ENCODE measurements at regions not wholly inside any gene's neighbourhood (a gene's known extent, or its start where the extent isn't known, plus 50 kb on each side); places are given as distances from the start of the nearest gene placed in this dataset.

DNA sequence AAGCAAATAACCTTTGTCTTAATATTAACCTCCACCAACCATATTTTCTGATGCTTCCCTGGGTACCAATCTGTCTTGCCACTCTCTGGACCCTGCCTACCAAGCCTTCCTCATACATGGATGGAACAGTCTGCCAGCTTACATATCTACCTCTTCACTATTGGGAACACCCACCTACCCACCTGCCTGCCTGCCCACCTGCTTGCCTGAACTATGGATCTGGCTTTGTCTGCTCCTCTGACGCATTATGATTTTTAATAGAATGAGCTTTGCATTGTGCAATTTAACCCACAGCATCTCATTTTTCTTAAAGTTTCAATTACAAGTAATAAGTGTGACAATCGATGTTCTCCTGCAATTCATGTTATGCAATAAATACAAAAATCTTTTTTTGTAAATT lies 137.9 kb upstream of the LSM8 start:
- DNase-seq = no peak
- ChIA-PET CTCF (no interaction called here), POLR2A (ENCODE audit: unreplicated experiment) (no interaction called here)
- Histone ChIP-seq H4K20me1 (ENCODE audit: low read length) (no peaks in the 10 kb centered on the region), H3K79me2 (ENCODE audit: low read length) (no peaks in the 10 kb centered on the region), H3K4me1 (ENCODE audit: insufficient read depth, low read length) (no peaks in the 10 kb centered on the region), H3K36me3 (ENCODE audit: low read depth, low read length) (no peaks in the 10 kb centered on the region), H3K9me2 (replicated peaks; ENCODE audit: low read length) (no peaks in the 10 kb centered on the region), H3F3A (ENCODE audit: low read length, unreplicated experiment) (no peaks in the 10 kb centered on the region), H2AFZ (ENCODE audit: low read length) (no peak overlapping the region), H3K9ac (ENCODE audit: low read length) (no peak overlapping the region), H3K27me3 (ENCODE audit: low read length) (no peaks in the 10 kb centered on the region), H3K4me3 (ENCODE audit: low read length) (no peak overlapping the region), H3K9me3 (ENCODE audit: low read length) (no peaks in the 10 kb centered on the region), H3K4me2 (ENCODE audit: low read length) (no peak overlapping the region), H3K27ac (ENCODE audit: low read length) (no peak overlapping the region)
- intact Hi-C loops (cut with micrococcal nuclease) = no loop called here
- no TSS peak for BruUV-seq (replicated peaks)
- TF ChIP-seq EZH2 (IDR thresholded peaks at IDR 0.05; ENCODE audit: low read length, unreplicated experiment) (no peak), EZH2phosphoT487 (IDR thresholded peaks at IDR 0.05; ENCODE audit: borderline replicate concordance, low read length) (no peak), CTCF (conservative IDR thresholded peaks at IDR 0.05; ENCODE audit: low read depth, low read length) (no peak)
- ATAC-seq = no peak

DNA sequence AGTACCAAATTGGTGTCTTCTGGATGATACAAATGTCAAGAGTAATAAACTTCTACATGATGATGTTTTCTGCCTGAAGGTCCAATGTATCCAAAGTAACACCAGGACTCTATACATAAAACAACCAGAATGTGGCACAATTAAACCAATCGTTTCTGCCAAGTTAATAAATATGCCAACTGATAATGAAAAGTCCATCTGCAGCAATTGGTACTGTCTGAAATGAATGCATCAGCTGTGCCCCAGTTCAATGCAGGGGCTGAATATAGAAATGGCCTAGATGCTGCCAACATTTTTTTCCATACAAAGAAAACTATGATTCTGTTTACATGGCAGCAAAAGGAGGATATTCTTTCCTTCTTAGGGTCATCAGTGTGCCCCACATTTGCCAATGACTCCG lies 137.2 kb upstream of the LSM8 start:
- BruUV-seq (replicated peaks) = no TSS peak
- H3K4me2 ChIP-seq (ENCODE audit: low read length) = no peak overlapping the region
- no peak for TF ChIP-seq CTCF (conservative IDR thresholded peaks at IDR 0.05; ENCODE audit: low read depth, low read length)
- no peak for TF ChIP-seq EZH2phosphoT487 (IDR thresholded peaks at IDR 0.05; ENCODE audit: borderline replicate concordance, low read length)
- TF ChIP-seq EZH2 (IDR thresholded peaks at IDR 0.05; ENCODE audit: low read length, unreplicated experiment) = no peak
- no peaks in the 10 kb centered on the region for H3F3A ChIP-seq (ENCODE audit: low read length, unreplicated experiment)
- H3K27me3 ChIP-seq (ENCODE audit: low read length) = no peaks in the 10 kb centered on the region
- no peaks in the 10 kb centered on the region for H3K36me3 ChIP-seq (ENCODE audit: low read depth, low read length)
- H3K9me3 ChIP-seq (ENCODE audit: low read length) = no peaks in the 10 kb centered on the region
- ATAC-seq (no peak), DNase-seq (no peak)
- H3K79me2 ChIP-seq (ENCODE audit: low read length) = no peaks in the 10 kb centered on the region
- H4K20me1 ChIP-seq (ENCODE audit: low read length) = no peaks in the 10 kb centered on the region
- intact Hi-C loops (cut with micrococcal nuclease) = no loop called here
- no peak overlapping the region for H3K27ac ChIP-seq (ENCODE audit: low read length)
- H3K4me1 ChIP-seq (ENCODE audit: insufficient read depth, low read length) = no peaks in the 10 kb centered on the region
- no peak overlapping the region for H2AFZ ChIP-seq (ENCODE audit: low read length)
- H3K9me2 ChIP-seq (replicated peaks; ENCODE audit: low read length) = no peaks in the 10 kb centered on the region
- no peak overlapping the region for H3K4me3 ChIP-seq (ENCODE audit: low read length)
- POLR2A ChIA-PET (ENCODE audit: unreplicated experiment) = no interaction called here
- no peak overlapping the region for H3K9ac ChIP-seq (ENCODE audit: low read length)
- CTCF ChIA-PET = no interaction called here

DNA sequence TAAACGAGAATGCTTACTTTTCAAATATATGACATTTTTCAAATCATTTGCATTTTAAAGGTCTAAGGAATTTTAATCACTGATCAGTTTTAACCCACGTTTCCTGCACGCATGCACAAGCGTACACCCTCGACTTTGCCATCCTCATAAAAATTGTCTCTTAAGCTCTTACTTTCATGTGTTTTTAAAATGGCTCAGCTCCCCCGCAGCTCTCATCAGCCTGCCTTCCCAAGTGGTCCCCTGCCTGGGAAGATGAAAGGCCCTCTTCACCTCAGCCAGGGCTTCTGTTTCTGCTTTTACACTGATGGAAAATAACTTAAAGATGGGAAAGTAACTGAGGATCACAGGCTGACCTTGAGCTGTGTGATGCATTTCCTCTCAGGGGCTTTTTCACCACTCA lies 131.6 kb upstream of the LSM8 start:
- CTCF ChIA-PET = no interaction called here
- Histone ChIP-seq H3F3A (ENCODE audit: low read length, unreplicated experiment) (no peaks in the 10 kb centered on the region), H3K36me3 (ENCODE audit: low read depth, low read length) (no peaks in the 10 kb centered on the region), H3K27me3 (ENCODE audit: low read length) (no peaks in the 10 kb centered on the region), H3K4me1 (ENCODE audit: insufficient read depth, low read length) (no peaks in the 10 kb centered on the region), H3K9ac (ENCODE audit: low read length) (no peak overlapping the region), H3K9me3 (ENCODE audit: low read length) (no peaks in the 10 kb centered on the region), H3K4me3 (ENCODE audit: low read length) (no peak overlapping the region), H4K20me1 (ENCODE audit: low read length) (no peaks in the 10 kb centered on the region), H3K4me2 (ENCODE audit: low read length) (no peak overlapping the region), H2AFZ (ENCODE audit: low read length) (no peak overlapping the region), H3K9me2 (replicated peaks; ENCODE audit: low read length) (no peaks in the 10 kb centered on the region), H3K79me2 (ENCODE audit: low read length) (no peaks in the 10 kb centered on the region), H3K27ac (ENCODE audit: low read length) (no peak overlapping the region)
- intact Hi-C loops (cut with micrococcal nuclease) = no loop called here
- TF ChIP-seq EZH2phosphoT487 (IDR thresholded peaks at IDR 0.05; ENCODE audit: borderline replicate concordance, low read length) = no peak
- no peak for TF ChIP-seq EZH2 (IDR thresholded peaks at IDR 0.05; ENCODE audit: low read length, unreplicated experiment)
- no peak for TF ChIP-seq CTCF (conservative IDR thresholded peaks at IDR 0.05; ENCODE audit: low read depth, low read length)
- no peak for DNase-seq
- no TSS peak for BruUV-seq (replicated peaks)
- POLR2A ChIA-PET (ENCODE audit: unreplicated experiment) = no interaction called here
- no peak for ATAC-seq
